H9 (cell line): ENCODE measurements at regions not wholly inside any gene's neighbourhood (a gene's known extent, or its start where the extent isn't known, plus 50 kb on each side); places are given as distances from the start of the nearest gene placed in this dataset.

Experiments
- DNase-seq: peaks from one replicate; pipeline ENCODE4 v3.0.0-alpha.2; 2017
- H2AFZ ChIP-seq: one replicate; pipeline ENCODE4 v1.6.1; 2013; ENCODE audit warnings: mild to moderate bottlenecking, low read length, control low read depth, moderate library complexity
- H2AK5ac ChIP-seq: 2 replicates; pipeline ENCODE4 v1.6.1; 2013; ENCODE audit warnings: low read length, control low read depth, mixed read lengths; ENCODE audit not compliant: insufficient read length
- H2BK120ac ChIP-seq: one replicate; pipeline ENCODE4 v1.6.1; 2013; ENCODE audit warnings: low read depth, mild to moderate bottlenecking, low read length, control low read depth, inconsistent platforms; ENCODE audit not compliant: poor library complexity, severe bottlenecking
- H2BK12ac ChIP-seq: 2 replicates; pipeline ENCODE4 v1.6.1; 2013; ENCODE audit warnings: low read length, control low read depth, mixed read lengths, low read depth; ENCODE audit not compliant: insufficient read length
- H2BK15ac ChIP-seq: 2 replicates; pipeline ENCODE4 v1.6.1; 2013; ENCODE audit warnings: low read depth, low read length, control low read depth
- H2BK20ac ChIP-seq: one replicate; pipeline ENCODE4 v1.6.1; 2013; ENCODE audit warnings: low read depth, mild to moderate bottlenecking, low read length, control low read depth, inconsistent platforms; ENCODE audit not compliant: poor library complexity, severe bottlenecking
- H2BK5ac ChIP-seq: 2 replicates; pipeline ENCODE4 v1.6.1; 2013; ENCODE audit warnings: low read length, control low read depth, mixed read lengths; ENCODE audit not compliant: insufficient read length
- H3K14ac ChIP-seq: 2 replicates; pipeline ENCODE4 v1.6.1; 2013; ENCODE audit warnings: low read length, control low read depth; ENCODE audit not compliant: insufficient read depth
- H3K18ac ChIP-seq: 2 replicates; pipeline ENCODE4 v1.6.1; 2013; ENCODE audit warnings: low read depth, mild to moderate bottlenecking, mixed read lengths, low read length, control low read depth; ENCODE audit not compliant: insufficient read length
- H3K23ac ChIP-seq: 2 replicates; pipeline ENCODE4 v1.6.1; 2013; ENCODE audit warnings: low read length, control low read depth, mixed read lengths, low read depth; ENCODE audit not compliant: insufficient read length
- H3K23me2 ChIP-seq: 2 replicates; pipeline ENCODE4 v1.6.1; 2013; ENCODE audit warnings: low read depth, mild to moderate bottlenecking, mixed read lengths, low read length, control low read depth; ENCODE audit not compliant: insufficient read length, poor library complexity, severe bottlenecking
- H3K27ac ChIP-seq: 2 replicates; pipeline ENCODE4 v1.5.1; 2013; ENCODE audit warnings: low read length, control low read depth, mixed read lengths, low read depth; ENCODE audit not compliant: insufficient read length
- H3K27me3 ChIP-seq: 2 replicates; pipeline ENCODE4 v1.6.1; 2013; ENCODE audit warnings: low read length, control low read depth, inconsistent platforms; ENCODE audit not compliant: insufficient read depth
- H3K4ac ChIP-seq: 2 replicates; pipeline ENCODE4 v1.6.1; 2013; ENCODE audit warnings: low read depth, mild to moderate bottlenecking, control low read depth, inconsistent platforms, low read length, moderate library complexity
- H3K4me1 ChIP-seq: 2 replicates; pipeline ENCODE4 v1.6.1; 2013; ENCODE audit warnings: low read length, control low read depth, inconsistent platforms; ENCODE audit not compliant: insufficient read depth
- H3K4me2 ChIP-seq: 2 replicates; pipeline ENCODE4 v1.6.1; 2013; ENCODE audit warnings: low read length, control low read depth, mixed read lengths; ENCODE audit not compliant: insufficient read length, insufficient read depth
- H3K56ac ChIP-seq: 2 replicates; pipeline ENCODE4 v1.6.1; 2013; ENCODE audit warnings: low read depth, mild to moderate bottlenecking, mixed read lengths, low read length, control low read depth; ENCODE audit not compliant: insufficient read length
- H3K79me1 ChIP-seq: 2 replicates; pipeline ENCODE4 v1.6.1; 2013; ENCODE audit warnings: low read depth, mild to moderate bottlenecking, moderate library complexity, low read length, control low read depth, inconsistent platforms; ENCODE audit not compliant: insufficient read depth, poor library complexity, severe bottlenecking
- H3K79me2 ChIP-seq: 2 replicates; pipeline ENCODE4 v1.6.1; 2013; ENCODE audit warnings: low read length, control low read depth, inconsistent platforms; ENCODE audit not compliant: insufficient read depth
- H3K9ac ChIP-seq: 2 replicates; pipeline ENCODE4 v1.6.1; 2013; ENCODE audit warnings: low read length, control low read depth, mixed read lengths; ENCODE audit not compliant: insufficient read length; ENCODE audit errors: extremely low read depth
- H3K9me3 ChIP-seq: one replicate; pipeline ENCODE4 v1.6.1; 2013; ENCODE audit warnings: low read depth, low read length, inconsistent platforms; ENCODE audit not compliant: control insufficient read depth
- H3T11ph ChIP-seq: one replicate; pipeline ENCODE4 v1.6.1; 2013; ENCODE audit warnings: mild to moderate bottlenecking, low read length, control low read depth, inconsistent platforms
- H4K20me1 ChIP-seq: one replicate; pipeline ENCODE4 v1.6.1; 2013; ENCODE audit not compliant: control insufficient read depth, insufficient read length, insufficient read depth
- H4K5ac ChIP-seq: 2 replicates; pipeline ENCODE4 v1.6.1; 2013; ENCODE audit warnings: low read depth, mild to moderate bottlenecking, mixed read lengths, low read length, control low read depth; ENCODE audit not compliant: insufficient read length
- H4K8ac ChIP-seq: replicated peaks from 2 replicates; pipeline ENCODE4 v1.6.1; 2013; ENCODE audit warnings: low read length, control low read depth, mixed read lengths, low read depth; ENCODE audit not compliant: insufficient read length
- H4K91ac ChIP-seq: 2 replicates; pipeline ENCODE4 v1.6.1; 2013; ENCODE audit warnings: low read depth, mild to moderate bottlenecking, moderate library complexity, mixed read lengths, low read length, control low read depth; ENCODE audit not compliant: insufficient read length
- H3K27ac Mint-ChIP-seq, 3 experiments: 2 replicates in 2 of 3; 3 replicates in 1 of 3; pipeline ENCODE4 v1.8.0; 2020 to 2021; ENCODE audit warnings: mixed read lengths in 3 of 3, mild to moderate bottlenecking in 1 of 3, moderate library complexity in 1 of 3
- H3K27me3 Mint-ChIP-seq: 2 replicates; pipeline ENCODE4 v1.8.0; 2021; ENCODE audit warnings: low read depth, mild to moderate bottlenecking, moderate library complexity, mixed read lengths
- H3K36me3 Mint-ChIP-seq, 3 experiments: 2 replicates in 2 of 3; 3 replicates in 1 of 3; pipeline ENCODE4 v1.8.0; 2020 to 2021; ENCODE audit warnings: low read depth in 3 of 3, mixed read lengths in 3 of 3; ENCODE audit not compliant: insufficient read depth in 1 of 3
- H3K4me1 Mint-ChIP-seq, 2 experiments: 2 replicates each; pipeline ENCODE4 v1.8.0; 2020; ENCODE audit warnings: mixed read lengths in 2 of 2
- H3K4me3 Mint-ChIP-seq, 2 experiments: 2 replicates in 1 of 2; 3 replicates in 1 of 2; pipeline ENCODE4 v1.8.0; 2020 to 2021; ENCODE audit warnings: mild to moderate bottlenecking in 2 of 2, mixed read lengths in 2 of 2, moderate library complexity in 1 of 2
- H3K9me3 Mint-ChIP-seq, 2 experiments: 2 replicates in 1 of 2; 3 replicates in 1 of 2; pipeline ENCODE4 v1.8.0; 2020; ENCODE audit warnings: mild to moderate bottlenecking in 2 of 2, mixed read lengths in 2 of 2, moderate library complexity in 1 of 2
- CTCF ChIP-seq: fragments of 200-600 bp; sonication (generic); conservative IDR thresholded peaks from 3 replicates; pipeline ENCODE4 v1.8.0; 2021; ENCODE audit warnings: antibody characterized with exemption, mild to moderate bottlenecking
- WGBS: extraction: QIAGEN DNeasy Blood & Tissue Kit; methylation state at CpG from one replicate; pipeline ENCODE4 v1.1.7; 2013; ENCODE audit warnings: missing lambda C conversion rate, low lambda C conversion rate, mixed read lengths; ENCODE audit not compliant: insufficient read length; ENCODE audit errors: extremely low coverage; 5-methylcytosine and 5-hydroxymethylcytosine counted together

- Histone ChIP-seq H4K5ac (no peak overlapping the region), H3K23me2 (no peaks in the 10 kb centered on the region), H3K14ac (no peak overlapping the region), H4K8ac (no peak overlapping the region), H3K27ac (no peak overlapping the region), H4K91ac (no peak overlapping the region), H4K20me1 (no peaks in the 10 kb centered on the region), H2AFZ (no peak overlapping the region), H2BK120ac (no peak overlapping the region), H3K9ac (no peak overlapping the region), H3K4ac (no peak overlapping the region), H2BK12ac (no peak overlapping the region), H3T11ph (no peak overlapping the region), H3K4me1 (no peaks in the 10 kb centered on the region), H3K79me1 (no peaks in the 10 kb centered on the region), H3K4me2 (no peak overlapping the region), H3K18ac (no peak overlapping the region), H2BK5ac (no peak overlapping the region), H2BK15ac (no peak overlapping the region), H3K79me2 (no peaks in the 10 kb centered on the region), H2BK20ac (no peak overlapping the region), H3K9me3 (no peaks in the 10 kb centered on the region), H3K23ac (no peak overlapping the region), H2AK5ac (no peak overlapping the region), H3K27me3 (no peaks in the 10 kb centered on the region), H3K56ac (no peak overlapping the region)
- no peak for DNase-seq
- H3K4me3 Mint-ChIP-seq = no peak overlapping the region
- no peaks in the 10 kb centered on the region for H3K4me1 Mint-ChIP-seq
- H3K27me3 Mint-ChIP-seq = no peaks in the 10 kb centered on the region
- TF ChIP-seq CTCF = no peak
- no CpG with 5 or more reads among the region's 2 CpGs for WGBS
- no peak overlapping the region for H3K27ac Mint-ChIP-seq
- no peaks in the 10 kb centered on the region for H3K9me3 Mint-ChIP-seq
- H3K36me3 Mint-ChIP-seq = no peaks in the 10 kb centered on the region
Measured at GRCh38 chr21:16663436-16663835, 849.4 kb upstream of the CXADR start.
